Right renal pelvis (tissue), 4 donors: ENCODE measurements at regions not wholly inside any gene's neighbourhood (a gene's known extent, or its start where the extent isn't known, plus 50 kb on each side); places are given as distances from the start of the nearest gene placed in this dataset.

Source experiments
- DNase-seq, 4 donors: peaks; one replicate each; pipeline ENCODE4 v3.0.0-alpha.2; 2013; ENCODE audit warnings: low read depth in 4 of 4, low spot score in 3 of 4, missing footprints in 1 of 4

DNA sequence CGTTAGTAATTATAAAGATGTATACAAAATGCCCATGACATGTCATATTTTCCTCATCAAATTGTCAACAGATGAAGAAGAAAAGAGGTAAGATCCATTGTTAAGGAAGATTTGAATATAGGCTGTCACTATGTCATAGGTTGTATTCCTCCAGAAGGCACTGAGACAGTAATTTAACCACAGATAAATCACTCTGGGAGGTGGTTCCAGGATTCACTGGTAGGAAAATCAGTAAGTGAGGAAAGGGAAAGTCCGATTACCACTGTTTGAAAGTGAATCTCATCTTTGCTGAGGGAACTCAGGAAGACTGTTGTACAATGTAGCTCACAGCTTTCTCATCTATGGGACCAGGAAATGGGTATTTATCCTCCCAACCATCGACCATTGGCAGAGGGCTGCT, 152.8 kb upstream of the TMEFF2 start:
- DNase-seq: no peak

DNA sequence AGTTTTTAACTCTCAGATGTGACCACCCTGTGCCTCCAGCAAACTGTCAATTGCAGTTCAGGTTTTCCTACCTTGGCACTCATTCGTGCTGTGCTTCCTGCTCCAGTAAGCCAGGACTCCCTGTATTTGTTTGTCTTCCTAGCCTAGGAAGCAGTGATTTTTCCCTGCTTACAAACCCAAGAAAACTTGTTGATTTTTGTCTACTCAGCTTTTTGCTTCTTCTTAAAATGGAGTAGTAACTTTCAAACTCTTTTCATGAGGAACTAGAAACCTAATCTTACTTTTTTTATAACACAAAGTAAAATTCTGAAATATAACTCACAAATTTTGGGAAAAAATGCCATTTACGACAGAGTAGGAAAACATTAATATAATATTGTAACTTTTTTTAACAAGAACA, 150.6 kb upstream of the TMEFF2 start:
- DNase-seq: no peak

DNA sequence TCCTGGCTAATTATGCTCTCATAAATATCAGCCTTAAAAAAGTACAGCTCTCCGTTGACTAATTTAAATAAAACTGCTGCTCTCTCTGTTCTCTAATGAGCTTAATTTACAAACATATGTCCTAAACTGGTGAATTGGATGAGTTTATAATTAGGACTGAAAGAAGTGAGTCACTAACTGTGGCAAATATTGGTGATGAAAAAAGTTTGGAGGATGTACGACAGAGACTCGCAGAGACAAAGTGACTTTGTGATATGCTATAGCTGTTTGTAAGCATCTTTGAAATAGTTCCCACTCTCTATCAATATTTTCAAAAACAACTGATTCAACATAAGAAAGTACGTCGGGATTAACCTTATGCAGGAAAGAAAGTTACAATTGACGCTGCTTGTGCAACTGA, 138.9 kb upstream of the TMEFF2 start:
- no peak for DNase-seq

DNA sequence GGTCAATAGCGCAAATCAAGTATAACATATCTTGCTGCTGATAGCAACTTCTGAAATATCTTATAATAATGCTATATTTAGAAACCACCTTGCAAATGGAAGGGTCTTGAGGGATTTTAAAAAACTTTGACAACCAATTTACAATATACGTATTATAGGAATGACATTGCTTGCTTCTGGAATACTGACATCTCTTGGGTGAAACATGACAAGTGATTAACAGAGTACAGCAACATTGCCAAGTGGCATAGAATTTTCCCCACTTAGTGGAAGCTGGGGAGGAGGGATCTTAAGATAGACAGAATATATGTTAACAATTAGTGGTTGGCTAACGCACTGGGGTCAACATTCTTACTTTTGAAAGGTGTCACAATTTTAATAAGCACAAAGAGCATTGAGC, 133.6 kb upstream of the TMEFF2 start:
- no peak for DNase-seq

DNA sequence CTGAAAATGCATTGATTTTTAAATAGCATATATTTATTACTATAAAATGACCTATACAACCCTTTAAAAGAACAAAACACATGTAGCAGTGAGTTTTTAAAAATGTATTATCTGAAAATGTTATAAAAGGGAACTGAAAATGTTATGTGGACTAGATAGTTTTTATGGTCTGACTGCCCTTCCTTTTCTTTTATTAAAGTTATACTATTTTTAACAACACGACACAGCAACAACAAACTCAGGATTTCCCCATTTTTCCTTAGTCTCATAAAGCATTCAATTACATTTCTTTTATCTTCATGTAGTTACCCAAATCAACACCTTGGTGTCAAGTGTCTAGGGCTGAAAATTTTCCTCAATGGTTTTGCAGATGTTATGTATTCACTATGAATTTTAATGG, 132.8 kb upstream of the TMEFF2 start:
- DNase-seq: no peak

DNA sequence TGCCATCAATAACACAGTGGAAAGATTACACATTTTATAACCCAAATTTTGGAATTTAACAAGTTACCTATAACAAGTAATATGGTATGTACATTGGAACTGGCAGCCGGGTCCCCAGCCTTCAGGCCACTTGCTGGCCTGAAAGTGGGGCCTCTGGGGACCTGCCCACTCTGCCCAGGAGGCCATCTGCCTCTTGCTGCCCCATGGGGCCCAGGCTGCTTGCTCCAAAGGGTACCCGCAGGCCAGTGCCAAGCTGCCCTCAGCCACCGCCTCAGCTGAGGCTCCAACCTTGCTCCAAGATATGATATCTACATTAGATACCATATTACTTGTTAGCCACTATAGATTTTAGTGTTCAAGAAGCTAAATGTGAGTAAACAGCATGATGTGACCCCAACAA, 120.8 kb upstream of the TMEFF2 start:
- DNase-seq: no peak

DNA sequence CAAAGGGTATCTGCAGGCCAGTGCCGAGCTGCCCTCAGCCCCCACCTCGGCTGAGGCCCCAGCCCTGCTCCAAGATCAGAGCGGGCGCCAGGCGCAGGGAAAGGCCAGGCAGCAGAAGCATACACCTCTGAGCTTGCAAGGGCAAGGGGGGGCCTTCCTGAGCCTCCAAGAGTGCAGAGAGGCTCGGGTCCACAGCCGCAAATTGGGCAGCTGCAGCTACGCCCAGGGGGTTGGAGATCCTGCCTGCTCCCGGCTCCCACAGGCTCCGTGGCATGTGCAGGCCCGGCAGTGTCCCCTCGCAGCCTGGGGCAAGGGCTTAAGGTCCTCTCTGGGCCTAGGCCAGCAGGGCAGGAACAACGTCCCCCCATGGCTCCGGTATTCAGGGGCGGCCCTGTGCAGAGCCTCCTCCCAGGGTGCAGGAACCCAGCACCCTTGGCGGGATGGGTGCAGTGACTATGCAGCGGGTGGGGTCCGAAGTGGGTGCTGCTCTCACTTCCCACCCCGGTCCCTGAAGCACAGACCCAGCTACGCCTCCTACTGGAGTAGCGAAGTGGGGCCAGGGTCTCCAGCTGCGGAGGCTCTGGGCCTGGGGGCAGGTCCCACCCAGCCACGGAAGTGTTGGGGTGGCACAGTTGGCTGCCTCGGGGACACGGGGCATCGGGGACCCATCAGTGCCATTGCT, 120.2 kb upstream of the TMEFF2 start:
- no peak for DNase-seq

DNA sequence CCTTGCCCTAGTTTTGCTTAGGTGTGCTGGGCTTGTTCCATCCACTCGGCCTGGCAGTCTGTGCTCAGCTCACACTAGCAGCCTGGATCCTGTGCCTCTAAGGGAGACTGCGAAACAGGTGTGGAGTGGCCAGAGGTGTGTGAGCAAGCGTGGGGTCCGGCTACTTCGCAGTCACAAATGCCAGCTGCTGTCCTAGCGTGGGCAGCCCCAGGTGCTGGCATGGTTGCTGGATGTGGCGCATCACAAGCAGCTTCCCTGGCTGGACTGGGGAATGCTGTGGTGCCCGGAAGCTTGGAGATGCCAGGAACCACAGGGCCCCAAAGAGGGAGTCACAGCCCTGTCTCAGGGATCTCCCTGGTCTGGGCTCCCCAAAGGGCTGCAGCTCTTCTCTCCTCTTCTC, 119.0 kb upstream of the TMEFF2 start:
- DNase-seq: no peak

DNA sequence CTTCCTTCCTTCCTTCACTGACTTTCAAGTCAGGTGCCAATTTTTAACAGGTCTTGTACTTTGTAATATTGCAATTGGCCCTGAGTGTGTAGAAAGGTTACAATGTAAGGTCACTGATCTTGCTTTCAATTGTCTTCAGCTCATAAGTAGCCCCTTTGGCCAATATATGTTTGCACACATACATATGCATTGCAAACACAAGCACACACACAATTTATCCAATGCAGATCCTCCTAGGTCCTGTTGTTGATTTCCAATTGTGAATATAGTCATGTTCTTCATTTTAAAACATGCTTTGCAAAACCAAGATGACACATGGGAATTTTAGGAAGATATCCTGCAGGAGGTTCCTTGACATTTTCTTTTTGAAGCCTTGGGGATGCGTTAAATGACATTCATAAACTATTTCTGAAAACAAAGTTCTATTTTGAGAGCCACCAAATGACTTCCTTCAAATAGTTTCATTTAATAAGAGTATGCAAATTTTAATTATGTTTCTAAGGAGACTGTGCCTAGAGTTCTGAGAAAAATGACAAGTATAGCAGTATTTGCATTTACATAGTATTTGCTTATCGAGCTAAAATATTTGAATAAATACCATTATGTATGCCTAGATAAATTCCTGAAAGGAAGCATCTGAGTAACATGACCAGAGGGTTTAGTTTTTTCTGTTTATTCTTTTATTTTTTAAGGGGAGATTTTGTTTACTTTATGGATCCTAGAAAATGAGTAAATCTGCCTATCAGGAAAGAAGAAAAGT, 117.1 kb upstream of the TMEFF2 start:
- DNase-seq: no peak

DNA sequence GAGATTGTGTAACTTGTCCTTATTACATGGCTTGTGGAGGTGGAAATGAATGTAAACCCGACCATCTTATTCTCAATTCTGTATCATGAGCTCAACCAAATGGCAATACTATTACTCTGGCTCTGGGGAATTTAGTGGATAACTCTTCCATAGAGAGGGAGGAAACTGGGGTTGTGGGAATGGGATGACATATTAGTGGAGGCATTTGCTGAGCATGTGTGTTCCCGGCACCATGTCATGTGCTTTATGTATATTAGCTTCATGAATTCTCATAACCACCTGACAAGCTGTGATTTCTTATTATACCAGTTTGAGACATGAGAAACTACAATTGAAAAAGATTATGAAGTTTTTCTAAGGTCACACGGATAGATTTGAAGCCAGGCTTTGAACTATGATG, 112.8 kb upstream of the TMEFF2 start:
- DNase-seq: no peak

DNA sequence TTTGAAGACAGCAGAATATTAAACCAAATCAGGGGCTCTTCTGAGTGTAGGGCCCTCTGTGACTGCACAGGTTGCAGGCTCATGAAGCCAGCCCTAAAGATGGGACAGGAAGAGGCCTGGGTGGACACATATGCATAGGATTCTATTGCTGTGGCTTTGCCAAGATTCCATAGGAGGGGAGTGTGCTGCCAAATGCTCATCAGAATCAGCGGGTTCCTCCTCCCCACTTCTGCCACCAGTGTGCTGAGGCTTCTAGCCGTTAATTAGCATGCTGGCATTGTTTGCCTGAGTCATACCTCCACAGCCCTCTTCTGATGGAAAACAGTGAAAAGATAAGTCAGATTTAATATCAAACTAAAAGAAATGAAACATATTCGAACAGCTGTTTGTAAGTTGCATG, 103.9 kb upstream of the TMEFF2 start:
- DNase-seq: no peak

DNA sequence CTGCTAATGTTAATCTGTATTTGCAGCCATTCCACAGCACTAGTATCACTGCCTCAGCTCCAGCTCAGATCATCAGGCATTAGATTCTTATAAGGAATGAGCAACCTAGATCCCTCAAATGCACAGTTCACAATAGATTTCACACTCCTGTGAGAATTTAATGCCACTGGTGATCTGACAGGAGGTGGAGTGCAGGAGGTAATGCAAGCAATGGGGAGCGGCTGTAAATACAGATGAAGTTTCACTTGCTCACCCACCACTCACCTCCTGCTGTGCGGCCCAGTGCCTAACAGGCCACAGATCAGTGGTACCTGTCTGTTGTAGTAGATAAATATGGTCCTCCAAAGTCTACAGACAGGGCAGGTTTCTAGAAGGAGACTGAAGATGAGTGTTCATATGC, 97.7 kb upstream of the TMEFF2 start:
- no peak for DNase-seq

DNA sequence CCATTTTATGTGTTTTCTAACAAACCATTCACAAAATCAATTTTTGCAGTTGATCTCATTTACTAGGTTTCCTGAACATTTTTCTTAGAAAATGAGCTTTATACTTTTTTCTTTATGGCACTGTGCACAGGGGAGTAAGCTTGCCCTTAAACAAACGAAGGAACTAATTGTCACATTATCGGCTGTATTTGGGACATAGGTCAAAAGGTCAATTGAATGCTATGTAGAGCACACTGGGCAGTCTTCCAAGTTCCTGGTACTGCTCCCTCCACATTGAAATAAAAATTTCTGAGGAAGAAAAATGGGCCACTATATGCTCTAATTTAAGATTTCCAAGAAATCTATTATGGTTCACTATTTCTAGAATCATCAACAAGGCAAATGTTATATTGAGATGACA, 93.6 kb upstream of the TMEFF2 start:
- no peak for DNase-seq

DNA sequence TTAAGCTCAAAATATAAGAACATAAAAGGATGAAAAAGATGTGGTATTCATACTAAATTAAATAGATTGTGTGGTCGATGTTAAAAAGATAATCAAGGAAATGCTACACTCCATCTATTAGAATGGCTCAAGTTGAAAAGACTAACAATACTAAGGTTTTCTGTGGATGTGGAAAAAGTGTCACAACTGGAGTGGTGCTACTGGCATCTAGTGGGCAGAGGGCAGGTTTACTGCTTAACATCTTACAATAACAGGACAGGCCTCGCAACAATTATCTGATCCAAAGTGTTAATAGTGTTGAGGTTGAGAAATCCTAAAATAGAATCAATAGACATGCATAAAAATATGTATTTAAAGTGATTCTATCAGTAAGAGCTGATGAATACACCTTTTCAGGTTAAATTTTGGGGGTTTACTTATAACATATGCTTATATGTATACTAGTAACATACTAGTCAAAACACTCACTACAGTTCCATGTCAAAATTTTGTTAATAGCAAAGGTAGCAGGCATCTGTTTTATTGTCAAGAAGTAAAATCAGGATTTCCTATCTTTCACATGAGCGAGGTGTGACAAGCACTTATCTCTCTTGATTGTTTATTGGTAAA, 91.5 kb upstream of the TMEFF2 start:
- DNase-seq: no peak

DNA sequence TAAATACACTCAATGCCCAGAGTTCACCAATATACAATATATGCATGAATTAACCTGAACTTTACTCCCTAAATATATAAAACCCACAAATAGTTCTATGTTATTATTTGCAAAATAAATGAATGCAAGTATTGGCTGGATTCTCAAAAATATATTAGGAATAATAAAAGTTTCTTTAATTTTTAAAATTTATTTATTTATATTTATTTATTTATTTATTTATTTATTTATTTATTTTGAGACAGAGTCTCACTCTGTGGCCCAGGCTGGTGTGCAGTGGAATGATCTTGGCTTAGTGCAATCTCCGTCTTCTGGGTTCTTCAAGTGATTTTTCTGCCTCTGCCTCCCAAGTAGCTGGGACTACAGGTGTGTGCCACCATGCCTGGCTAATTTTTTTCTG, 88.7 kb upstream of the TMEFF2 start:
- DNase-seq: no peak

DNA sequence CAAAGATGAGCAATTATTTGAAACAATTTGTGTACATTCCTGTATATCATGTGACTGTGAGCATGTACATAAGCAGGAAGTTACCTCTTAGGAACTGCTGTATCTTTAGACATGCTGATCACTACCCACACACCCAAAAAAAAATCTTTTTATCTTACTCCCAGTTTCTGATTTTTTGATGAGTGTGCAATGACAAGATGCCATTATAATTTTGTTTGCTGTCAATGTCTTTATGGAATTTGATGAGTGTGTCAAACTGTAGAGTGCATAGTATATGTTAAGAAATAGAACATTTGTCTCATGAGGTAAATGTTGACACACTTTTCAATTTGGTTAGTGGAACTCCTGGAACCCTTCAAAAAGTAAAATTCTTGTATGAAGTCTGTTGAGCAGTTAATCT, 84.0 kb upstream of the TMEFF2 start:
- no peak for DNase-seq

DNA sequence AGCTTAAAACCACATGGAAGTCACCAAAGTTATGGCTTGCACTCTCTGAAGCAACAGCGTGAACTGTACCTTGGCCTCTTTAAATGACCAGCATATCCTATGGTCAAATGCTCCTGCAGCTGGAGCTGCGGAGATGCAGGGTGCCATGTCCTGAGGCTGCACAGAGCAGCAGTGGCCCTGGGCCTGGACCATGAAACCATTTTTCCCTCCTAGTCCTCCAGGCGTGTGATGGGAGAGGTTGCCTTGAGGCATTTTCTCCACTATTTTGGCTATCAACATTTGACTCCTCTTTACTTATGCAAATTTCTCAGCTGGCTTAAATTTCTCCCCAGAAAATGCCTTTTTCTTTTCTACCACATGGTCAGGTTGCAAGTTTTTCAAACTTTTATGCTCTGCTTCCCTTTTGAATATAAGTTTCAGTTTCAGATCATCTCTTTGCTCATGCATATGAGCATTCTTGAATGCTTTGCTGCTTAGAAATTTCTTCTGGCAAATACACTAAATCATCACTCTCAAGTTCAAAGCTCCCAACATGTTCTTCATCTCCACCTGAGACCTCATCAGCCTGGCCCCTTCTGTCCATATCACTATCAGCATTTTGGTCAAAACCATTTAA, 82.9 kb upstream of the TMEFF2 start:
- DNase-seq: no peak

DNA sequence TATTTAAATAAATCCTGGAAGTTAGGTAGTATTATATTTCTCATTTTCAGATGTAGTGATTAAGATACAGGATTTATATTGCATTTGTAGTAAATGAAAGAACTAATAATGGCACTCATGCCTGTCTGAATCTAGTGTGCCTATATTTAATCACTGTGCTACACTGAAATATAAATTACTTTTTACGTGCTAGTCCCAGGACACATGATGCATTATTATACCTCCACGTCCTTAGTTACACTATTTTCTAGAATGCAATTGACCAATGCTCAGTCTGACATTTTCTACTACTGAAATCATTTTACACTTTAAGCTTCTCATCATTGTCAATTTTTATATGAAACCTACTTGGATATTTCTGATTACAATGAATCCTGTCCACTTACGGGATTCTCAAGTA, 80.9 kb upstream of the TMEFF2 start:
- DNase-seq: no peak

DNA sequence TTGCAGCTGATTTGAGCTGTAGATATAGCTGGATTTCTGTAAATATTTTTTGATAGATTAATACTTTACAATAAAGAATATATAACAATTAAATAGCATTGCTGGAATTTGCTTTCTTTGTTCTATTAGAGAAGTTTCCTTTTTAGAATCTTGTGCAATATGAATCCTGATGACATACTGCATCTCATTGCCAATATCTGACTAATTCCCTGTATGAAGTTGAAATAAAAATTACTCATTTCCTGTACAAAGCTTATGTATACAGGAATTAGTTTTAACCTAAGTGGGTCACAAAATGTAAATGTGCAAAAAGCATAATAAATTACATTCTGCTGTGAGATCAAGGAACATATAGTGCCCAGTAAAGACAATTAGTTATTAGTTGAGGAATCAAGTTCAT, 72.8 kb upstream of the TMEFF2 start:
- DNase-seq: no peak

DNA sequence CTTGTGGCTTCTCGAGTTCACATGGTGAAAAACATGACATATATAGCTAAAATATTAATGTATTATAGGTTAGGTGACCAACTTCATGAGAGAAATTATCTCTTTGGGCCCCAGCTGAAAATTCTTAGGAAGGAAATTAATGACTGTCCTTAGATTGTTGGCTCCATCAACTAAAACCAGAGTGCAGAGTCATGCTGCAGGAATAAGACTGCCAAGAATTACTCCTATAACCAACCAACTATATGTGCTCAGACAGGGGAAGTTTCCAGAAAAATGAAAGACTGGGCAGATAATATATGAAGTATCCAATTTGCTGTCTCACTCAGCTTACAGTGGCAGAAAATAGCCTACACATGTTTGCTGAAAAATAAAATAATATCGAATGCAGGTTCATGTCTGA, 71.0 kb upstream of the TMEFF2 start:
- no peak for DNase-seq

DNA sequence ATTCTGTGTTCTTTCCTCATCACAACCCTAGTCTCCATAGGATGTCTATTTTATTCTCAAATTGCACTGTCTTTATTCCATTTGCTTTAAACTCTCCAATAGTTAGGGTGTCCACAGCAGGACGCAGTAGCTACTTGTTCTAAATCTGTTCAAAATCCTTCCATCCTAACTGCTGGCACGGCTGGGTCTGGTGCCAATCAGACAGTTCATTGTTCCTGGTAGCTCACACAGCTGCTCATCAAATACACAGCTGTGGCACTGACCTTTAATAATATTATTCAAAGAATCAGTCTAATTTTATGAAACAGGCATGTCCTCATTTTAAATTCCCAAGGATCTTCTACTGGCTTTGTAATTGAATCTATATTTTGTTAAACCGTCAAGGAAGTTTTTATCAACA, 59.7 kb upstream of the TMEFF2 start:
- DNase-seq: no peak

DNA sequence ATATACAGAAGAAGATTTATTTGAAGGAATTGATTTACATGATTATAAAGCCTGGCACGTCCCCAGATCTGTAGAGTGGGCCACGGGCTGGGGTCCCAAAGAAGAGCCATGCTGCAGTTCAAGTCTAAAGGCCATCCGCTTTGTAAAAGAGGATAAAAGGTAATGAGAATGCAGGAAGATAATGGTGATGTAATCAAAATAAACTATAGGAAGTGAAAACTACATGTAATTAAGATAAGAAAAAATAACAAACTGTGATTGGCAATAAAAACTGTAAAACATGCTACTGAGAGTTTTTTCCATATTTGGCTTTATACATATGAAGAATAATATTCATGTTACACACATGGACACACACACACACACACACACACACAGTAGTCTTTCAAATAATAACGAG, 59.0 kb upstream of the TMEFF2 start:
- DNase-seq: no peak
